Mesenchymal stem cell (in vitro differentiated cells and primary cell): ENCODE measurements at regions not wholly inside any gene's neighbourhood (a gene's known extent, or its start where the extent isn't known, plus 50 kb on each side); places are given as distances from the start of the nearest gene placed in this dataset.

Source experiments
- DNase-seq: peaks from one replicate; pipeline ENCODE4 v3.0.0-alpha.2; 2013
- H2AFZ ChIP-seq: one replicate; pipeline ENCODE4 v1.6.1; 2013; ENCODE audit warnings: low read depth, mild to moderate bottlenecking, control low read depth, inconsistent platforms, low read length, moderate library complexity
- H2AK5ac ChIP-seq: 2 replicates; pipeline ENCODE4 v1.6.1; 2013; ENCODE audit warnings: low read length, moderate library complexity, mild to moderate bottlenecking, inconsistent platforms; ENCODE audit not compliant: severe bottlenecking
- H2BK120ac ChIP-seq: one replicate; pipeline ENCODE4 v1.6.1; 2013; ENCODE audit warnings: low read depth, mild to moderate bottlenecking, inconsistent platforms, low read length, moderate library complexity
- H2BK12ac ChIP-seq, 2 experiments: one replicate each; pipeline ENCODE4 v1.6.1; 2013; ENCODE audit warnings: inconsistent platforms in 2 of 2, low read length in 2 of 2, mild to moderate bottlenecking in 2 of 2, moderate library complexity in 2 of 2, control low read depth in 1 of 2
- H2BK15ac ChIP-seq: one replicate; pipeline ENCODE4 v1.6.1; 2013; ENCODE audit warnings: mild to moderate bottlenecking, low read depth, inconsistent platforms; ENCODE audit not compliant: poor library complexity, severe bottlenecking
- H2BK5ac ChIP-seq: 2 replicates; pipeline ENCODE4 v1.6.1; 2013; ENCODE audit warnings: low read depth, mild to moderate bottlenecking, low read length, control low read depth, inconsistent platforms; ENCODE audit not compliant: poor library complexity, severe bottlenecking
- H3K14ac ChIP-seq, 2 experiments: one replicate each; pipeline ENCODE4 v1.6.1; 2013; ENCODE audit warnings: inconsistent platforms in 2 of 2, low read length in 2 of 2, control low read depth in 1 of 2, mild to moderate bottlenecking in 1 of 2, moderate library complexity in 1 of 2
- H3K18ac ChIP-seq, 2 experiments: one replicate each; pipeline ENCODE4 v1.6.1; 2013; ENCODE audit warnings: inconsistent platforms in 2 of 2, low read length in 2 of 2, control low read depth in 1 of 2, low read depth in 1 of 2, mild to moderate bottlenecking in 1 of 2
- H3K23ac ChIP-seq, 2 experiments: one replicate each; pipeline ENCODE4 v1.6.1; 2013; ENCODE audit warnings: inconsistent platforms in 2 of 2, low read length in 2 of 2, mild to moderate bottlenecking in 2 of 2, moderate library complexity in 2 of 2, control low read depth in 1 of 2
- H3K27ac ChIP-seq: 2 replicates; pipeline ENCODE4 v1.5.1; 2013; ENCODE audit warnings: mild to moderate bottlenecking, moderate library complexity, low read length, control low read depth, inconsistent platforms; ENCODE audit not compliant: poor library complexity, severe bottlenecking
- H3K27me3 ChIP-seq, 2 experiments: 2 replicates each; pipeline versions ENCODE4 v1.6.1 to v1.7.0; 2013; ENCODE audit warnings: low read length in 2 of 2, mild to moderate bottlenecking in 2 of 2, moderate library complexity in 2 of 2, control low read depth in 1 of 2, inconsistent platforms in 1 of 2; ENCODE audit not compliant: control insufficient read depth in 1 of 2, insufficient read depth in 1 of 2
- H3K36me3 ChIP-seq, 2 experiments: 2 replicates each; pipeline versions ENCODE4 v1.6.1 to v1.7.0; 2013; ENCODE audit warnings: low read length in 2 of 2, control low read depth in 1 of 2, inconsistent platforms in 1 of 2, low read depth in 1 of 2, mild to moderate bottlenecking in 1 of 2; ENCODE audit not compliant: insufficient read depth in 2 of 2, control insufficient read depth in 1 of 2
- H3K4ac ChIP-seq, 2 experiments: one replicate each; pipeline ENCODE4 v1.6.1; 2013; ENCODE audit warnings: inconsistent platforms in 2 of 2, low read length in 2 of 2, mild to moderate bottlenecking in 2 of 2, moderate library complexity in 2 of 2, control low read depth in 1 of 2, low read depth in 1 of 2
- H3K4me1 ChIP-seq: 2 replicates; pipeline ENCODE4 v1.6.1; 2013; ENCODE audit warnings: low read depth, low read length, control low read depth; ENCODE audit not compliant: control insufficient read depth, insufficient read depth
- H3K4me2 ChIP-seq: 2 replicates; pipeline ENCODE4 v1.6.1; 2013; ENCODE audit warnings: low read length, mild to moderate bottlenecking, inconsistent platforms; ENCODE audit not compliant: poor library complexity, severe bottlenecking
- H3K4me3 ChIP-seq, 2 experiments: 2 replicates each; pipeline versions ENCODE4 v1.5.1 to v1.7.0; 2013; ENCODE audit warnings: low read length in 2 of 2, mild to moderate bottlenecking in 2 of 2, control low read depth in 1 of 2, low read depth in 1 of 2; ENCODE audit not compliant: insufficient read depth in 1 of 2
- H3K79me1 ChIP-seq: replicated peaks from 2 replicates; pipeline ENCODE4 v1.6.1; 2013; ENCODE audit warnings: mild to moderate bottlenecking, control low read depth, low read length, inconsistent platforms; ENCODE audit not compliant: poor library complexity, severe bottlenecking
- H3K9ac ChIP-seq: 2 replicates; pipeline ENCODE4 v1.7.0; 2013; ENCODE audit warnings: mild to moderate bottlenecking, low read length, moderate library complexity
- H3K9me3 ChIP-seq: 2 replicates; pipeline ENCODE4 v1.7.0; 2013; ENCODE audit warnings: mild to moderate bottlenecking, low read length; ENCODE audit not compliant: control insufficient read depth
- H4K8ac ChIP-seq: one replicate; pipeline ENCODE4 v1.6.1; 2013; ENCODE audit warnings: inconsistent platforms, mild to moderate bottlenecking, low read length, moderate library complexity
- H4K91ac ChIP-seq: one replicate; pipeline ENCODE4 v1.6.1; 2013; ENCODE audit warnings: mild to moderate bottlenecking, low read length, inconsistent platforms
- WGBS: methylation state at CpG from one replicate; pipeline ENCODE4 v1.1.7; 2013; ENCODE audit warnings: mixed read lengths; 5-methylcytosine and 5-hydroxymethylcytosine counted together

DNA sequence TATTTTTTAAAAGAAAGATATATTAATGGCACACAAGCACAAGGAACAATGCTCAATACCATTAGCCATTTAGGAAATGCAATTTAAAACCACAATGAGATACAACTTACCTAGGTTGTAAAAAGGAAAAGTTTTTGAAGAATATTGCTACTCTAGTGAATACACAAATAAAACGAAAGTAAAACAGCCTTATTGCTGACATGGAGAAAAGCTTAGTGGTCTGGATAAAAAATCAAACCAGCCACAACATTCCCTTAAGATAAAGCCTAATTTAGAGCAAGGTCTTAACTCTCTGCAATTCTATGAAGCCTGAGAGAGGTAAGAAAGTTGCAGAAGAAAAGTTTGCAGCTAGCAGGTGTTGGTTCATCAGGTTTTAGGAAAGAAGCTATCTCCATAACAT lies 892.7 kb upstream of the ALCAM start:
- Histone ChIP-seq H3K27me3 (no peaks in the 10 kb centered on the region), H3K4me3 (no peak overlapping the region), H3K14ac (no peak overlapping the region), H4K91ac (no peak overlapping the region), H3K27ac (no peak overlapping the region), H2BK12ac (no peak overlapping the region), H3K4me2 (no peak overlapping the region), H3K18ac (no peak overlapping the region), H3K9me3 (peaks cover 27% of the 10 kb centered on the region), H4K8ac (no peak overlapping the region), H2BK15ac (no peak overlapping the region), H3K36me3 (no peaks in the 10 kb centered on the region), H3K4me1 (no peaks in the 10 kb centered on the region), H3K9ac (no peak overlapping the region), H2BK120ac (no peak overlapping the region), H3K79me1 (no peaks in the 10 kb centered on the region), H2AFZ (no peak overlapping the region), H3K4ac (no peak overlapping the region), H2BK5ac (no peak overlapping the region), H2AK5ac (no peak overlapping the region), H3K23ac (no peak overlapping the region)
- DNase-seq: no peak
- WGBS: 100% methylated on average over 1 of the region's 1 CpG

DNA sequence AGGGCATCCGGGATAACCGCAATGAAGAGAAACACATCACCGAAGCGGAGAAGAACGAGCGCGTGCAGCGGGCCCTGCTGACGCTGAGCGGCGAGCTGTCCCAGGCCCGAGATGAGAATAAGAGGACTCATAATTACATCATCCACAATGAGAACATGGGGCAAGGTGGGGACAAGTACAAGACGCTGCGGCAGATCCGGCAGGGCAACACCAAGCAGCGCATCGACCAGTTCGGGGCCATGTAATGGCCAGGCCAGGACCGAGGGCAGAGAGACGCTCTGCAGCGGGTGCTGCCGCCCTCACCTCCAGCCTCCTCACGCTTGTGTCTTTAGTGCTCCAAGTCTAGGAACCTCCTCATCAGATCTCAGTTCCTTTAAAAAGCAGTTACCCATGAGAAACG lies 863.7 kb upstream of the ALCAM start:
- Histone ChIP-seq H3K79me1 (no peaks in the 10 kb centered on the region), H3K14ac (no peak overlapping the region), H3K4ac (no peak overlapping the region), H2AK5ac (no peak overlapping the region), H3K36me3 (no peaks in the 10 kb centered on the region), H3K23ac (no peak overlapping the region), H3K27me3 (no peaks in the 10 kb centered on the region), H3K27ac (no peak overlapping the region), H3K18ac (no peak overlapping the region), H4K8ac (no peak overlapping the region), H3K9ac (no peak overlapping the region), H2BK120ac (no peak overlapping the region), H3K4me1 (no peaks in the 10 kb centered on the region), H3K4me2 (no peak overlapping the region), H3K9me3 (no peaks in the 10 kb centered on the region), H3K4me3 (no peak overlapping the region), H2BK12ac (no peak overlapping the region), H2BK5ac (no peak overlapping the region), H4K91ac (no peak overlapping the region), H2BK15ac (no peak overlapping the region), H2AFZ (no peak overlapping the region)
- no peak for DNase-seq
- 97% methylated on average over 24 of the region's 24 CpGs for WGBS

DNA sequence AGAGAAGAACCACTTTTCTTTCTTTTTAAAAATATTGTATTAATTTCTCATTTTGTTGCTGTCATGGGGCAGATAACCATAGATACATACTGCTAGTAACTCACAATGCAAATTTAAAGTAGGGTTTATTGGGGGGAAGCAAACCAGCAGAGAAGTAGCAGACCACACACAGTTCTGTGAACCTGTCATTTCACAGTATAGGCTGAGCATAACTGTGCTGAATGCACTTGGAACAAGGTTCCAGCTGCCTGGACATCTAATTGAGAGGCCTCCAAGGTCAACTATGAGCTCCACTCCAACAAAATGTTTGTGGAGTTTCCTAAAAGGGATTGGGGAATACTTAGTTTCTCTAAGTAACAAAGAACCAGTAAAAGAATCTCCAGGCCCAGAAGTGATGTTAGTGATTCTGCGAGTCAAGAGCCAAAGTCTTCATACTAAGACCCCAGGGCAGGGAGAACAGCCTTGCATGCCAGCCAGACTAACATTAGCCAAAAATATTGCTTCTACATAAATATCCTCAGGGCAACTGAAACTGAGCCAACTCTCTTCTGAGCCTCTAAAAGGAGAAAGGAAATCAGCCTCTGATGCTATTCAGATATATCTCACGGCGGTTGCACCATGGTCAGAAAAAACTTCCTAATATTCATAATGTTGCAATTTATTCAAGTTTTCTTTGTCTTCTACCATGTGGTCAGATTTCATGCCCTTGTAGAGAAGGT lies 856.4 kb upstream of the ALCAM start:
- WGBS: 96% methylated on average over 1 of the region's 3 CpGs

DNA sequence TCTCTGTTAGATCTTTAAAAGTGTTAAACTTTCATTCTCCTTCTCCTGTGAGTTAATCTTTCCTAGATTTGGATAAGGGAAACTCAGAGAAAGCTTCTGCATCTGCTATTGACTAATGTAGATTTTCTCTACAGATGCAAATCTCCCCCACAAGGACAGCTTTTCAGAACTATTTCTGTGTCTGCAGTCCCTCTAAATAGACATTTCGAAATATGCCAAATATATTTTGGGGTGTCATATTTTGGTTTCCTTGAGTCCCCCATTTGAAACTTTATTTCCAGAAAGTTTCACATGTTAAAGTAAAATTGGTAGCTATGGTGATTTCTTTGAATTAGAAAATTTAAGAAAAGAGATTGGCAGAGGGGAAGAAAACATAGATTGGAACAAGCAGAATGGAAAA lies 852.3 kb upstream of the ALCAM start:
- H2BK15ac ChIP-seq: no peak overlapping the region
- no peak overlapping the region for H4K8ac ChIP-seq
- H2AFZ ChIP-seq: no peak overlapping the region
- H3K18ac ChIP-seq: no peak overlapping the region
- DNase-seq: no peak
- no peak overlapping the region for H3K23ac ChIP-seq
- no CpG with 5 or more reads among the region's 1 CpG for WGBS
- H3K4me3 ChIP-seq: no peak overlapping the region
- no peak overlapping the region for H2BK12ac ChIP-seq
- H4K91ac ChIP-seq: no peak overlapping the region
- no peak overlapping the region for H3K4ac ChIP-seq
- H3K9ac ChIP-seq: no peak overlapping the region
- no peak overlapping the region for H3K4me2 ChIP-seq
- no peak overlapping the region for H3K14ac ChIP-seq
- no peak overlapping the region for H3K27ac ChIP-seq
- H2AK5ac ChIP-seq: no peak overlapping the region
- no peaks in the 10 kb centered on the region for H3K27me3 ChIP-seq
- no peak overlapping the region for H2BK120ac ChIP-seq
- no peaks in the 10 kb centered on the region for H3K4me1 ChIP-seq
- H3K36me3 ChIP-seq: no peaks in the 10 kb centered on the region
- peaks cover 4% of the 10 kb centered on the region for H3K9me3 ChIP-seq
- no peaks in the 10 kb centered on the region for H3K79me1 ChIP-seq
- H2BK5ac ChIP-seq: no peak overlapping the region

More for the DNA sequence above, 856.4 kb upstream of the ALCAM start:
- H2BK12ac ChIP-seq: no peak overlapping the region
- H3K4me3 ChIP-seq: no peak overlapping the region
- no peak overlapping the region for H3K27ac ChIP-seq
- no peak overlapping the region for H2AFZ ChIP-seq
- no peak overlapping the region for H2AK5ac ChIP-seq
- H3K4me1 ChIP-seq: no peaks in the 10 kb centered on the region
- no peaks in the 10 kb centered on the region for H3K36me3 ChIP-seq
- H3K18ac ChIP-seq: no peak overlapping the region
- H4K8ac ChIP-seq: no peak overlapping the region
- H3K14ac ChIP-seq: no peak overlapping the region
- no peak overlapping the region for H3K4ac ChIP-seq
- DNase-seq: no peak
- no peak overlapping the region for H2BK5ac ChIP-seq
- H3K23ac ChIP-seq: no peak overlapping the region
- H3K79me1 ChIP-seq: no peaks in the 10 kb centered on the region
- H3K27me3 ChIP-seq: no peaks in the 10 kb centered on the region
- H4K91ac ChIP-seq: no peak overlapping the region
- H3K9ac ChIP-seq: no peak overlapping the region
- H2BK15ac ChIP-seq: no peak overlapping the region
- H3K9me3 ChIP-seq: peaks cover 4% of the 10 kb centered on the region
- H3K4me2 ChIP-seq: no peak overlapping the region
- no peak overlapping the region for H2BK120ac ChIP-seq
